ENCODE measurements at regions not wholly inside any gene's neighbourhood (a gene's known extent, or its start where the extent isn't known, plus 50 kb on each side); places are given as distances from the start of the nearest gene placed in this dataset.

GRCh38 chr9:107547772-107548297, 58.3 kb upstream of the KLF4 start:
- no peak for TF ChIP-seq CTCF (IDR thresholded peaks at IDR 0.05; ENCODE audit: extremely low read depth in 1 of 2, insufficient read depth in 1 of 2, low read depth in 1 of 2, low read length in 2 of 2)
- no peak for TF ChIP-seq FOS (IDR thresholded peaks at IDR 0.05; ENCODE audit: borderline replicate concordance, insufficient read depth, low read length)
- no peak for TF ChIP-seq POLR2A (IDR thresholded peaks at IDR 0.05; ENCODE audit: low read depth, low read length)
- no peak for TF ChIP-seq POLR2AphosphoS5 (IDR thresholded peaks at IDR 0.05; ENCODE audit: insufficient read depth, low read depth, low read length)

All from endothelial cell of umbilical vein (primary cell).